ENCODE measurements at regions not wholly inside any gene's neighbourhood (a gene's known extent, or its start where the extent isn't known, plus 50 kb on each side); places are given as distances from the start of the nearest gene placed in this dataset.
"Not testable (repeated sequence)": the region's sequence is repeated elsewhere in the genome, so short reads cannot be mapped to it uniquely, and the experiment has no call there.

DNA sequence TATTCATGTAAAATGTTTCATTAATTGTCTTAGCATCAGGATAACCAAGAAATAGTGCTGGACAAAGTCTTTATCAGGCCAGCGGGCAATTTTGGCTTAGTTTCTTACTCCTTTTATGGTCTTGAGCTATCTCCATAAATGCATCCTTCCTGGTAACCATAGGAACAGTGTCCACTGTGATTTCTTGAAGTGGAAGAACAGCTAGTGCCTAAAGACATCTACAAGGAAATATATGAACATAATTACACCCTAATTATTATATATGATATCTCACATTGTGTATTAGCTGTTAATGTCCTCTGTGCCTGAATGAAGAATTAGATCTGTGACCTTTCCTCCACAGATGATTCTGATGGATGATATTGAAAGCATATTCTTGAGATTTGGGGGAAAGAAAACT lies 286.7 kb upstream of the ATXN7L3B start (continued):
- TF ChIP-seq, protein P1, sequence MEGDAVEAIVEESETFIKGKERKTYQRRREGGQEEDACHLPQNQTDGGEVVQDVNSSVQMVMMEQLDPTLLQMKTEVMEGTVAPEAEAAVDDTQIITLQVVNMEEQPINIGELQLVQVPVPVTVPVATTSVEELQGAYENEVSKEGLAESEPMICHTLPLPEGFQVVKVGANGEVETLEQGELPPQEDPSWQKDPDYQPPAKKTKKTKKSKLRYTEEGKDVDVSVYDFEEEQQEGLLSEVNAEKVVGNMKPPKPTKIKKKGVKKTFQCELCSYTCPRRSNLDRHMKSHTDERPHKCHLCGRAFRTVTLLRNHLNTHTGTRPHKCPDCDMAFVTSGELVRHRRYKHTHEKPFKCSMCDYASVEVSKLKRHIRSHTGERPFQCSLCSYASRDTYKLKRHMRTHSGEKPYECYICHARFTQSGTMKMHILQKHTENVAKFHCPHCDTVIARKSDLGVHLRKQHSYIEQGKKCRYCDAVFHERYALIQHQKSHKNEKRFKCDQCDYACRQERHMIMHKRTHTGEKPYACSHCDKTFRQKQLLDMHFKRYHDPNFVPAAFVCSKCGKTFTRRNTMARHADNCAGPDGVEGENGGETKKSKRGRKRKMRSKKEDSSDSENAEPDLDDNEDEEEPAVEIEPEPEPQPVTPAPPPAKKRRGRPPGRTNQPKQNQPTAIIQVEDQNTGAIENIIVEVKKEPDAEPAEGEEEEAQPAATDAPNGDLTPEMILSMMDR (conservative IDR thresholded peaks at IDR 0.05; ENCODE audit: low read depth in 2 of 2), result no peak
- TF ChIP-seq EZH2 (IDR thresholded peaks at IDR 0.05; ENCODE audit: low read depth, unreplicated experiment), result no peak

DNA sequence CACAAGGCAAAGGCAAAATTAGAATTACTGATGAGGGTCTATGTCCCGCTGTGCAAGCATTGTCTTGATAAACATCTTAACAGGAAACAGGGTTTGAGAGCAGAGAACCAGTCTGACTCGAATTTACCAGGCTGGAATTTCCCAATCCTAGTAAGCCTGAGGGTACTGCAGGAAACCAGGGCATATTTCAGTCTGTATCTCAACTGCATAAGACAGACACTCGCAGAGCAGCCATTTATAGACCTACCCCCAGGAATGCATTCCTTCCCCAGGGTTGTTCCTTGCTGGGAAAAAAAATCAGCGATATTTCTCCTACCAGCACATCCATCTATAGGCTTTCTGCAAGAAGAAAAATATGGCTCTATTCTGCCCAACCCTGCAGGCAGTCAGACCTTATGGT lies 283.8 kb upstream of the ATXN7L3B start:
- H3K9me2 ChIP-seq (ENCODE audit: insufficient read depth); H3K4me3 ChIP-seq; H3F3A ChIP-seq (replicated peaks; ENCODE audit: low read depth); ATAC-seq; H3K79me2 ChIP-seq (replicated peaks; ENCODE audit: insufficient read depth); H3K27ac Mint-ChIP-seq; H3K36me3 ChIP-seq (ENCODE audit: insufficient read depth); H2AFZ ChIP-seq; H3K4me1 Mint-ChIP-seq; H3K4me2 ChIP-seq; H4K20me1 ChIP-seq (replicated peaks; ENCODE audit: insufficient read depth); H3K27ac ChIP-seq (ENCODE audit: low read depth); H3K27me3 Mint-ChIP-seq (ENCODE audit: insufficient read depth, low read depth, poor library complexity); H3K4me3 Mint-ChIP-seq; H3K4me1 ChIP-seq (ENCODE audit: insufficient read depth); H3K27me3 ChIP-seq (ENCODE audit: insufficient read depth): not testable (repeated sequence)
- peak; percentile 44 for DNase-seq (ENCODE audit: low spot score)
- peaks cover 17% of the 10 kb centered on the region; the same call in 2 of the 3 replicates for H3K36me3 Mint-ChIP-seq (ENCODE audit: low read depth)
- peaks cover 16% of the 10 kb centered on the region; the same call in 2 of the 3 replicates for H3K9me3 Mint-ChIP-seq

DNA sequence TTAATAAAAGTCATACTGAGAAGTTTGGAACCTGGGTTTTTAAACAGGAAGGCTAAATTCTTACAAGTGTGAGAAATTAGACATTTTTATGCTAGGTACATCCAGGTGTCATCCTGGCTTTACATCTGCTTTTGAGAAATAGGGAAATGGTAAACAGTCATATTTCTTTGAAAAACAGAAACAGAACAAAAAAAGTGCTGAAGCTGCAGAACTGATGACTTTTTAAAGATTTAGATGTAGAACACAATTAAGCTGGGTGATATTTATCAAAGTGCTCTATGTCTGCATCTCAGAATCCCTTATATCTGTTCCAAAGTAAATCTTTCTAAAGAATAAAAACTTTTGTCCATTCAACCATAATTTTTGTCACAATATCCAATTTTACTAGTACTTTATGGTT lies 282.9 kb upstream of the ATXN7L3B start:
- H3K79me2 ChIP-seq (replicated peaks; ENCODE audit: insufficient read depth), result no peaks in the 10 kb centered on the region
- no peaks in the 10 kb centered on the region; the same call in 1 of the 2 replicates for H3K4me1 ChIP-seq (ENCODE audit: insufficient read depth)
- H3K27me3 ChIP-seq (ENCODE audit: insufficient read depth), result no peaks in the 10 kb centered on the region
- no peaks in the 10 kb centered on the region for H4K20me1 ChIP-seq (replicated peaks; ENCODE audit: insufficient read depth)
- H3K9me2 ChIP-seq (ENCODE audit: insufficient read depth), result no peaks in the 10 kb centered on the region
- H3K27ac ChIP-seq (ENCODE audit: low read depth), result no peak overlapping the region
- H3K36me3 Mint-ChIP-seq (ENCODE audit: low read depth), result peaks cover 17% of the 10 kb centered on the region; the same call in 2 of the 3 replicates
- H3K4me2 ChIP-seq, result no peak overlapping the region
- H3K27me3 Mint-ChIP-seq (ENCODE audit: insufficient read depth, low read depth, poor library complexity), result no peaks in the 10 kb centered on the region
- H3K36me3 ChIP-seq (ENCODE audit: insufficient read depth), result no peaks in the 10 kb centered on the region
- no peaks in the 10 kb centered on the region for H3F3A ChIP-seq (replicated peaks; ENCODE audit: low read depth)
- no peak overlapping the region for H2AFZ ChIP-seq
- H3K4me3 ChIP-seq, result no peak overlapping the region
- H3K27ac Mint-ChIP-seq, result no peak overlapping the region
- H3K4me3 Mint-ChIP-seq, result no peak overlapping the region
- peaks cover 6% of the 10 kb centered on the region; the same call in 2 of the 3 replicates for H3K4me1 Mint-ChIP-seq
- ATAC-seq, result no peak
- peaks cover 16% of the 10 kb centered on the region; the same call in 2 of the 3 replicates for H3K9me3 Mint-ChIP-seq
- DNase-seq (ENCODE audit: low spot score), result no peak
- no peak for TF ChIP-seq CREB1 (CRISPR knock-in tag; IDR thresholded peaks at IDR 0.05; ENCODE audit: low read depth)
- TF ChIP-seq EZH2phosphoT487 (IDR thresholded peaks at IDR 0.05; ENCODE audit: unreplicated experiment), result no peak
- no peak for TF ChIP-seq STAT1 (IDR thresholded peaks at IDR 0.05; ENCODE audit: unreplicated experiment)
- TF ChIP-seq POLR2AphosphoS5 (IDR thresholded peaks at IDR 0.05; ENCODE audit: low read depth), result no peak
- TF ChIP-seq, protein P2, sequence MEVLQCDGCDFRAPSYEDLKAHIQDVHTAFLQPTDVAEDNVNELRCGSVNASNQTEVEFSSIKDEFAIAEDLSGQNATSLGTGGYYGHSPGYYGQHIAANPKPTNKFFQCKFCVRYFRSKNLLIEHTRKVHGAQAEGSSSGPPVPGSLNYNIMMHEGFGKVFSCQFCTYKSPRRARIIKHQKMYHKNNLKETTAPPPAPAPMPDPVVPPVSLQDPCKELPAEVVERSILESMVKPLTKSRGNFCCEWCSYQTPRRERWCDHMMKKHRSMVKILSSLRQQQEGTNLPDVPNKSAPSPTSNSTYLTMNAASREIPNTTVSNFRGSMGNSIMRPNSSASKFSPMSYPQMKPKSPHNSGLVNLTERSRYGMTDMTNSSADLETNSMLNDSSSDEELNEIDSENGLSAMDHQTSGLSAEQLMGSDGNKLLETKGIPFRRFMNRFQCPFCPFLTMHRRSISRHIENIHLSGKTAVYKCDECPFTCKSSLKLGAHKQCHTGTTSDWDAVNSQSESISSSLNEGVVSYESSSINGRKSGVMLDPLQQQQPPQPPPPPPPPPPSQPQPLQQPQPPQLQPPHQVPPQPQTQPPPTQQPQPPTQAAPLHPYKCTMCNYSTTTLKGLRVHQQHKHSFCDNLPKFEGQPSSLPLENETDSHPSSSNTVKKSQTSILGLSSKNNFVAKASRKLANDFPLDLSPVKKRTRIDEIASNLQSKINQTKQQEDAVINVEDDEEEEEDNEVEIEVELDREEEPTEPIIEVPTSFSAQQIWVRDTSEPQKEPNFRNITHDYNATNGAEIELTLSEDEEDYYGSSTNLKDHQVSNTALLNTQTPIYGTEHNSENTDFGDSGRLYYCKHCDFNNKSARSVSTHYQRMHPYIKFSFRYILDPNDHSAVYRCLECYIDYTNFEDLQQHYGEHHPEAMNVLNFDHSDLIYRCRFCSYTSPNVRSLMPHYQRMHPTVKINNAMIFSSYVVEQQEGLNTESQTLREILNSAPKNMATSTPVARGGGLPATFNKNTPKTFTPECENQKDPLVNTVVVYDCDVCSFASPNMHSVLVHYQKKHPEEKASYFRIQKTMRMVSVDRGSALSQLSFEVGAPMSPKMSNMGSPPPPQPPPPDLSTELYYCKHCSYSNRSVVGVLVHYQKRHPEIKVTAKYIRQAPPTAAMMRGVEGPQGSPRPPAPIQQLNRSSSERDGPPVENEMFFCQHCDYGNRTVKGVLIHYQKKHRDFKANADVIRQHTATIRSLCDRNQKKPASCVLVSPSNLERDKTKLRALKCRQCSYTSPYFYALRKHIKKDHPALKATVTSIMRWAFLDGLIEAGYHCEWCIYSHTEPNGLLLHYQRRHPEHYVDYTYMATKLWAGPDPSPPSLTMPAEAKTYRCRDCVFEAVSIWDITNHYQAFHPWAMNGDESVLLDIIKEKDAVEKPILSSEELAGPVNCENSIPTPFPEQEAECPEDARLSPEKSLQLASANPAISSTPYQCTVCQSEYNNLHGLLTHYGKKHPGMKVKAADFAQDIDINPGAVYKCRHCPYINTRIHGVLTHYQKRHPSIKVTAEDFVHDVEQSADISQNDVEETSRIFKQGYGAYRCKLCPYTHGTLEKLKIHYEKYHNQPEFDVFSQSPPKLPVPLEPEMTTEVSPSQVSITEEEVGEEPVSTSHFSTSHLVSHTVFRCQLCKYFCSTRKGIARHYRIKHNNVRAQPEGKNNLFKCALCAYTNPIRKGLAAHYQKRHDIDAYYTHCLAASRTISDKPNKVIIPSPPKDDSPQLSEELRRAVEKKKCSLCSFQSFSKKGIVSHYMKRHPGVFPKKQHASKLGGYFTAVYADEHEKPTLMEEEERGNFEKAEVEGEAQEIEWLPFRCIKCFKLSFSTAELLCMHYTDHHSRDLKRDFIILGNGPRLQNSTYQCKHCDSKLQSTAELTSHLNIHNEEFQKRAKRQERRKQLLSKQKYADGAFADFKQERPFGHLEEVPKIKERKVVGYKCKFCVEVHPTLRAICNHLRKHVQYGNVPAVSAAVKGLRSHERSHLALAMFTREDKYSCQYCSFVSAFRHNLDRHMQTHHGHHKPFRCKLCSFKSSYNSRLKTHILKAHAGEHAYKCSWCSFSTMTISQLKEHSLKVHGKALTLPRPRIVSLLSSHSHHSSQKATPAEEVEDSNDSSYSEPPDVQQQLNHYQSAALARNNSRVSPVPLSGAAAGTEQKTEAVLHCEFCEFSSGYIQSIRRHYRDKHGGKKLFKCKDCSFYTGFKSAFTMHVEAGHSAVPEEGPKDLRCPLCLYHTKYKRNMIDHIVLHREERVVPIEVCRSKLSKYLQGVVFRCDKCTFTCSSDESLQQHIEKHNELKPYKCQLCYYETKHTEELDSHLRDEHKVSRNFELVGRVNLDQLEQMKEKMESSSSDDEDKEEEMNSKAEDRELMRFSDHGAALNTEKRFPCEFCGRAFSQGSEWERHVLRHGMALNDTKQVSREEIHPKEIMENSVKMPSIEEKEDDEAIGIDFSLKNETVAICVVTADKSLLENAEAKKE (CRISPR knock-in tag; IDR thresholded peaks at IDR 0.05), result no peak
- TF ChIP-seq, protein P3, sequence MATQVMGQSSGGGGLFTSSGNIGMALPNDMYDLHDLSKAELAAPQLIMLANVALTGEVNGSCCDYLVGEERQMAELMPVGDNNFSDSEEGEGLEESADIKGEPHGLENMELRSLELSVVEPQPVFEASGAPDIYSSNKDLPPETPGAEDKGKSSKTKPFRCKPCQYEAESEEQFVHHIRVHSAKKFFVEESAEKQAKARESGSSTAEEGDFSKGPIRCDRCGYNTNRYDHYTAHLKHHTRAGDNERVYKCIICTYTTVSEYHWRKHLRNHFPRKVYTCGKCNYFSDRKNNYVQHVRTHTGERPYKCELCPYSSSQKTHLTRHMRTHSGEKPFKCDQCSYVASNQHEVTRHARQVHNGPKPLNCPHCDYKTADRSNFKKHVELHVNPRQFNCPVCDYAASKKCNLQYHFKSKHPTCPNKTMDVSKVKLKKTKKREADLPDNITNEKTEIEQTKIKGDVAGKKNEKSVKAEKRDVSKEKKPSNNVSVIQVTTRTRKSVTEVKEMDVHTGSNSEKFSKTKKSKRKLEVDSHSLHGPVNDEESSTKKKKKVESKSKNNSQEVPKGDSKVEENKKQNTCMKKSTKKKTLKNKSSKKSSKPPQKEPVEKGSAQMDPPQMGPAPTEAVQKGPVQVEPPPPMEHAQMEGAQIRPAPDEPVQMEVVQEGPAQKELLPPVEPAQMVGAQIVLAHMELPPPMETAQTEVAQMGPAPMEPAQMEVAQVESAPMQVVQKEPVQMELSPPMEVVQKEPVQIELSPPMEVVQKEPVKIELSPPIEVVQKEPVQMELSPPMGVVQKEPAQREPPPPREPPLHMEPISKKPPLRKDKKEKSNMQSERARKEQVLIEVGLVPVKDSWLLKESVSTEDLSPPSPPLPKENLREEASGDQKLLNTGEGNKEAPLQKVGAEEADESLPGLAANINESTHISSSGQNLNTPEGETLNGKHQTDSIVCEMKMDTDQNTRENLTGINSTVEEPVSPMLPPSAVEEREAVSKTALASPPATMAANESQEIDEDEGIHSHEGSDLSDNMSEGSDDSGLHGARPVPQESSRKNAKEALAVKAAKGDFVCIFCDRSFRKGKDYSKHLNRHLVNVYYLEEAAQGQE (IDR thresholded peaks at IDR 0.05; ENCODE audit: unreplicated experiment), result no peak
- no peak for TF ChIP-seq NANOG (IDR thresholded peaks at IDR 0.05; ENCODE audit: borderline replicate concordance)

All from GM23338 (cell line).